ENCODE measurements at regions not wholly inside any gene's neighbourhood (a gene's known extent, or its start where the extent isn't known, plus 50 kb on each side); places are given as distances from the start of the nearest gene placed in this dataset.

GRCh38 chr2:15779381-15780041 is 160.8 kb upstream of the MYCN start:
- DNase-seq (ENCODE audit: low spot score) = no peak

GRCh38 chr2:15780234-15780633 is 160.1 kb upstream of the MYCN start:
- no peak for DNase-seq (ENCODE audit: low spot score)

GRCh38 chr2:15780912-15781574 is 159.3 kb upstream of the MYCN start:
- no peak for DNase-seq (ENCODE audit: low spot score)

GRCh38 chr2:15782009-15782751 is 158.2 kb upstream of the MYCN start:
- DNase-seq (ENCODE audit: low spot score) = no peak

GRCh38 chr2:15782769-15783294 is 157.5 kb upstream of the MYCN start:
- DNase-seq (ENCODE audit: low spot score) = no peak

- DNase-seq (ENCODE audit: low spot score) = no peak
Measured at GRCh38 chr2:15783489-15783888, 156.9 kb upstream of the MYCN start.

- DNase-seq (ENCODE audit: low spot score) = no peak
Measured at GRCh38 chr2:15784106-15784885, 156.1 kb upstream of the MYCN start.

GRCh38 chr2:15784886-15785801 is 155.2 kb upstream of the MYCN start:
- DNase-seq (ENCODE audit: low spot score) = no peak

GRCh38 chr2:15786003-15786654 is 154.2 kb upstream of the MYCN start:
- DNase-seq (ENCODE audit: low spot score) = no peak

- no peak for DNase-seq (ENCODE audit: low spot score)
Measured at GRCh38 chr2:15786901-15787300, 153.4 kb upstream of the MYCN start.

GRCh38 chr2:15787535-15788454 is 152.6 kb upstream of the MYCN start:
- DNase-seq (ENCODE audit: low spot score) = no peak

- DNase-seq (ENCODE audit: low spot score) = no peak
Measured at GRCh38 chr2:15788455-15788829, 151.9 kb upstream of the MYCN start.

- DNase-seq (ENCODE audit: low spot score) = no peak
Measured at GRCh38 chr2:15788830-15789229, 151.5 kb upstream of the MYCN start.

- DNase-seq (ENCODE audit: low spot score) = no peak
Measured at GRCh38 chr2:15789381-15790062, 150.8 kb upstream of the MYCN start.

GRCh38 chr2:15790326-15790725 is 150.0 kb upstream of the MYCN start:
- DNase-seq (ENCODE audit: low spot score) = no peak

GRCh38 chr2:15790838-15791237 is 149.5 kb upstream of the MYCN start:
- no peak for DNase-seq (ENCODE audit: low spot score)

- DNase-seq (ENCODE audit: low spot score) = no peak
Measured at GRCh38 chr2:15791294-15791693, 149.1 kb upstream of the MYCN start.

- no peak for DNase-seq (ENCODE audit: low spot score)
Measured at GRCh38 chr2:15792331-15792730, 148.0 kb upstream of the MYCN start.
